Gastrocnemius medialis (tissue), 4 donors: ENCODE measurements at regions not wholly inside any gene's neighbourhood (a gene's known extent, or its start where the extent isn't known, plus 50 kb on each side); places are given as distances from the start of the nearest gene placed in this dataset.

Experiments
- CTCF ChIP-seq, 5 experiments: fragments of 450-650 bp in 3 of 5; fragments of 200-600 bp in 2 of 5; sonication (generic) in 2 of 5; IDR thresholded peaks in 4 of 5; conservative IDR thresholded peaks in 1 of 5; 1 replicate in 4 of 5; 2 replicates in 1 of 5; pipeline ENCODE4 v1.5.1; 2016 to 2019; ENCODE audit warnings: antibody characterized with exemption in 5 of 5, mild to moderate bottlenecking in 3 of 5, moderate library complexity in 3 of 5
- POLR2A ChIP-seq, 2 donors: fragments of 450-650 bp; IDR thresholded peaks; one replicate each; pipeline ENCODE4 v1.6.1; 2017; ENCODE audit warnings: antibody characterized with exemption in 2 of 2, mild to moderate bottlenecking in 2 of 2, moderate library complexity in 2 of 2

GRCh38 chr20:6282642-6283041 lies 159.8 kb upstream of the FERMT1 start:
- TF ChIP-seq CTCF (IDR thresholded peaks at IDR 0.05 in 4 of 5, conservative IDR thresholded peaks at IDR 0.05 in 1 of 5) (no peak), POLR2A (IDR thresholded peaks at IDR 0.05) (no peak)
